ENCODE measurements at regions not wholly inside any gene's neighbourhood (a gene's known extent, or its start where the extent isn't known, plus 50 kb on each side); places are given as distances from the start of the nearest gene placed in this dataset.

- H3K4me1 ChIP-seq (ENCODE audit: control insufficient read depth, insufficient read depth, low read length): no peaks in the 10 kb centered on the region
- POLR2A ChIA-PET: no interaction called here
- ATAC-seq: no peak
- intact Hi-C loops (cut with micrococcal nuclease; ENCODE audit: unreplicated experiment) (no loop called here), in situ Hi-C loops (cut with HindIII; ENCODE audit: low pct_unique_long_range_greater_than_20kb, low sequenced_read_pairs) (no loop called here)
- no peak for TF ChIP-seq POLR2AphosphoS5 (IDR thresholded peaks at IDR 0.05; ENCODE audit: low read depth, low read length)
- no peak for TF ChIP-seq TCF7L2 (IDR thresholded peaks at IDR 0.05; ENCODE audit: low read depth, low read length)
- TF ChIP-seq SIN3A (IDR thresholded peaks at IDR 0.05; ENCODE audit: borderline replicate concordance, insufficient read depth, low read depth, low read length): no peak
- no peak for TF ChIP-seq CTCF (IDR thresholded peaks at IDR 0.05)
- TF ChIP-seq REST (IDR thresholded peaks at IDR 0.05; ENCODE audit: insufficient read depth in 1 of 2, low read depth in 2 of 2, low read length in 1 of 2): no peak
- DNase-seq (ENCODE audit: low read depth, low spot score): no peak
- BruUV-seq (replicated peaks): no TSS peak
- no peak overlapping the region for H3K27ac ChIP-seq (ENCODE audit: low read length)
- H3K9me3 ChIP-seq (ENCODE audit: control insufficient read depth, insufficient read depth, low read depth, low read length): no peaks in the 10 kb centered on the region
- CTCF ChIA-PET: no interaction called here
- H3K4me3 ChIP-seq (ENCODE audit: low read depth in 2 of 2, low read length in 2 of 2): no peak overlapping the region
- H3K36me3 ChIP-seq (ENCODE audit: control insufficient read depth, insufficient read depth, low read length): no peaks in the 10 kb centered on the region
- no peaks in the 10 kb centered on the region for H3K27me3 ChIP-seq (ENCODE audit: control insufficient read depth, insufficient read depth, low read length)
These were observed 1491.2 kb upstream of the CDH8 start for GRCh38 chr16:63527404-63527803.

GRCh38 chr16:63516394-63516793, 1480.2 kb upstream of the CDH8 start:
- H3K4me1 ChIP-seq (ENCODE audit: control insufficient read depth, insufficient read depth, low read length): no peaks in the 10 kb centered on the region
- BruUV-seq (replicated peaks): no TSS peak
- no peak overlapping the region for H3K27ac ChIP-seq (ENCODE audit: low read length)
- H3K27me3 ChIP-seq (ENCODE audit: control insufficient read depth, insufficient read depth, low read length): no peaks in the 10 kb centered on the region
- H3K9me3 ChIP-seq (ENCODE audit: control insufficient read depth, insufficient read depth, low read depth, low read length): no peaks in the 10 kb centered on the region
- CTCF ChIA-PET: no interaction called here
- in situ Hi-C loops (cut with HindIII; ENCODE audit: low pct_unique_long_range_greater_than_20kb, low sequenced_read_pairs): no loop called here
- POLR2A ChIA-PET: no interaction called here
- no peak overlapping the region for H3K4me3 ChIP-seq (ENCODE audit: low read depth in 2 of 2, low read length in 2 of 2)
- ATAC-seq: no peak
- intact Hi-C loops (cut with micrococcal nuclease; ENCODE audit: unreplicated experiment): no loop called here
- no peaks in the 10 kb centered on the region for H3K36me3 ChIP-seq (ENCODE audit: control insufficient read depth, insufficient read depth, low read length)
- DNase-seq (ENCODE audit: low read depth, low spot score): no peak
- no peak for TF ChIP-seq REST (IDR thresholded peaks at IDR 0.05; ENCODE audit: insufficient read depth in 1 of 2, low read depth in 2 of 2, low read length in 1 of 2)
- TF ChIP-seq POLR2AphosphoS5 (IDR thresholded peaks at IDR 0.05; ENCODE audit: low read depth, low read length): no peak
- TF ChIP-seq TCF7L2 (IDR thresholded peaks at IDR 0.05; ENCODE audit: low read depth, low read length): no peak
- TF ChIP-seq CTCF (IDR thresholded peaks at IDR 0.05): no peak
- no peak for TF ChIP-seq SIN3A (IDR thresholded peaks at IDR 0.05; ENCODE audit: borderline replicate concordance, insufficient read depth, low read depth, low read length)
